ENCODE measurements at regions not wholly inside any gene's neighbourhood (a gene's known extent, or its start where the extent isn't known, plus 50 kb on each side); places are given as distances from the start of the nearest gene placed in this dataset.

- DNase-seq (ENCODE audit: low spot score) = no peak
- ATAC-seq (ENCODE audit: insufficient number of reproducible peaks, low FRiP score, low read depth) = no peak
- no peaks in the 10 kb centered on the region for H3K36me3 ChIP-seq
- peaks cover 0 to 7% of the 10 kb centered on the region in 2 donors for H3K4me1 ChIP-seq (ENCODE audit: control insufficient read depth in 1 of 2, low read depth in 2 of 2)
- H3K4me3 ChIP-seq = no peak overlapping the region
- H3K27me3 ChIP-seq (replicated peaks; ENCODE audit: insufficient read depth) = no peaks in the 10 kb centered on the region
- TF ChIP-seq CTCF (IDR thresholded peaks at IDR 0.05) = no peak
- H3K9me3 ChIP-seq = no peaks in the 10 kb centered on the region
- no peak overlapping the region for H3K27ac ChIP-seq
Observed at GRCh38 chr5:71961786-71962185, 145.5 kb upstream of the MAP1B start.

GRCh38 chr5:71969460-71969859 lies 137.8 kb upstream of the MAP1B start:
- H3K4me3 ChIP-seq = no peak overlapping the region
- TF ChIP-seq CTCF (IDR thresholded peaks at IDR 0.05) = no peak
- H3K4me1 ChIP-seq (ENCODE audit: control insufficient read depth in 1 of 2, low read depth in 2 of 2) = peaks cover 11 to 25% of the 10 kb centered on the region in 2 donors
- H3K27me3 ChIP-seq (replicated peaks; ENCODE audit: insufficient read depth) = no peaks in the 10 kb centered on the region
- DNase-seq (ENCODE audit: low spot score) (no peak), ATAC-seq (ENCODE audit: insufficient number of reproducible peaks, low FRiP score, low read depth) (no peak)
- no peak overlapping the region for H3K27ac ChIP-seq
- no peaks in the 10 kb centered on the region for H3K9me3 ChIP-seq
- no peaks in the 10 kb centered on the region for H3K36me3 ChIP-seq

- Histone ChIP-seq H3K27me3 (replicated peaks; ENCODE audit: insufficient read depth) (no peaks in the 10 kb centered on the region), H3K4me3 (no peak overlapping the region), H3K9me3 (no peaks in the 10 kb centered on the region), H3K36me3 (no peaks in the 10 kb centered on the region), H3K27ac (peak overlapping the region in 1 of 2 donors; percentile 89), H3K4me1 (ENCODE audit: control insufficient read depth in 1 of 2, low read depth in 2 of 2) (peaks cover 12 to 39% of the 10 kb centered on the region in 2 donors)
- no peak for TF ChIP-seq CTCF (IDR thresholded peaks at IDR 0.05)
- ATAC-seq (ENCODE audit: insufficient number of reproducible peaks, low FRiP score, low read depth) (no peak), DNase-seq (ENCODE audit: low spot score) (no peak)
Observed at GRCh38 chr5:71971862-71972261, 135.4 kb upstream of the MAP1B start.

- H3K27me3 ChIP-seq (replicated peaks; ENCODE audit: insufficient read depth) = no peaks in the 10 kb centered on the region
- H3K36me3 ChIP-seq = no peaks in the 10 kb centered on the region
- TF ChIP-seq CTCF (IDR thresholded peaks at IDR 0.05) = no peak
- no peaks in the 10 kb centered on the region for H3K9me3 ChIP-seq
- no peak for ATAC-seq (ENCODE audit: insufficient number of reproducible peaks, low FRiP score, low read depth)
- H3K4me1 ChIP-seq (ENCODE audit: control insufficient read depth in 1 of 2, low read depth in 2 of 2) = peaks cover 12 to 39% of the 10 kb centered on the region in 2 donors
- H3K4me3 ChIP-seq = no peak overlapping the region
- H3K27ac ChIP-seq = peak overlapping the region; percentile 82 to 89
- DNase-seq (ENCODE audit: low spot score) = no peak
Observed at GRCh38 chr5:71972777-71973473, 134.3 kb upstream of the MAP1B start.

GRCh38 chr5:71973563-71973962 lies 133.7 kb upstream of the MAP1B start:
- no peak for TF ChIP-seq CTCF (IDR thresholded peaks at IDR 0.05)
- Histone ChIP-seq H3K27me3 (replicated peaks; ENCODE audit: insufficient read depth) (no peaks in the 10 kb centered on the region), H3K4me1 (ENCODE audit: control insufficient read depth in 1 of 2, low read depth in 2 of 2) (peaks cover 12 to 39% of the 10 kb centered on the region in 2 donors), H3K9me3 (no peaks in the 10 kb centered on the region), H3K27ac (peak overlapping the region; percentile 82 to 89), H3K36me3 (no peaks in the 10 kb centered on the region), H3K4me3 (no peak overlapping the region)
- DNase-seq (ENCODE audit: low spot score) (no peak), ATAC-seq (ENCODE audit: insufficient number of reproducible peaks, low FRiP score, low read depth) (no peak)
